ENCODE measurements at regions not wholly inside any gene's neighbourhood (a gene's known extent, or its start where the extent isn't known, plus 50 kb on each side); places are given as distances from the start of the nearest gene placed in this dataset.
A peak's percentile ranks its signal among the peaks of the same experiment; 100 is the strongest.

- Histone ChIP-seq H2AFZ (ENCODE audit: low read length) (no peak overlapping the region), H2BK12ac (ENCODE audit: insufficient read length, low read depth, low read length) (no peak overlapping the region), H3K4ac (ENCODE audit: low read depth, low read length) (no peak overlapping the region), H3K23ac (ENCODE audit: insufficient read length, low read depth, low read length) (no peak overlapping the region), H3K4me1 (ENCODE audit: insufficient read depth, low read length) (no peaks in the 10 kb centered on the region), H3K27me3 (ENCODE audit: insufficient read depth, low read length) (no peaks in the 10 kb centered on the region), H3K18ac (ENCODE audit: insufficient read length, low read depth, low read length) (no peak overlapping the region), H2BK120ac (ENCODE audit: low read depth, low read length, poor library complexity, severe bottlenecking) (no peak overlapping the region), H3K9me3 (ENCODE audit: control insufficient read depth, low read depth, low read length) (no peaks in the 10 kb centered on the region), H3K23me2 (ENCODE audit: insufficient read length, low read depth, low read length, poor library complexity, severe bottlenecking) (no peaks in the 10 kb centered on the region), H2BK20ac (ENCODE audit: low read depth, low read length, poor library complexity, severe bottlenecking) (no peak overlapping the region), H2BK15ac (ENCODE audit: low read depth, low read length) (no peak overlapping the region), H4K8ac (replicated peaks; ENCODE audit: insufficient read length, low read depth, low read length) (no peak overlapping the region), H3K14ac (ENCODE audit: insufficient read depth, low read length) (no peak overlapping the region), H4K5ac (ENCODE audit: insufficient read length, low read depth, low read length) (no peak overlapping the region), H4K91ac (ENCODE audit: insufficient read length, low read depth, low read length) (no peak overlapping the region), H3K56ac (ENCODE audit: insufficient read length, low read depth, low read length) (no peak overlapping the region), H3T11ph (ENCODE audit: low read length) (no peak overlapping the region), H3K27ac (ENCODE audit: insufficient read length, low read depth, low read length) (no peak overlapping the region), H3K79me1 (ENCODE audit: insufficient read depth, low read depth, low read length, poor library complexity, severe bottlenecking) (no peaks in the 10 kb centered on the region), H3K79me2 (ENCODE audit: insufficient read depth, low read length) (no peaks in the 10 kb centered on the region), H2BK5ac (ENCODE audit: insufficient read length, low read length) (no peak overlapping the region), H4K20me1 (ENCODE audit: control insufficient read depth, insufficient read depth, insufficient read length) (no peaks in the 10 kb centered on the region), H3K9ac (ENCODE audit: extremely low read depth, insufficient read length, low read length) (no peak overlapping the region), H2AK5ac (ENCODE audit: insufficient read length, low read length) (no peak overlapping the region), H3K4me2 (ENCODE audit: insufficient read depth, insufficient read length, low read length) (no peak overlapping the region)
- Mint-ChIP-seq H3K27me3 (ENCODE audit: low read depth) (no peaks in the 10 kb centered on the region), H3K9me3 (no peaks in the 10 kb centered on the region; a peak in 1 of 5 replicates), H3K4me1 (peaks cover 9% of the 10 kb centered on the region in 2 experiments), H3K4me3 (no peak overlapping the region), H3K36me3 (ENCODE audit: insufficient read depth in 1 of 3, low read depth in 3 of 3) (no peaks in the 10 kb centered on the region), H3K27ac (0 out of 7 replicates have a peak overlapping the region, but pooled peaks of 1 of the 3 experiments have one; percentile 51)
- no CpG with 5 or more reads among the region's 3 CpGs for WGBS (ENCODE audit: extremely low coverage, insufficient read length, low lambda C conversion rate)
- TF ChIP-seq CTCF (conservative IDR thresholded peaks at IDR 0.05): no peak
- DNase-seq: no peak
Observed at GRCh38 chr12:23337213-23337612, 612.3 kb downstream of the SOX5 start.
